Activated T-cell treated with anti-CD3 and anti-CD28 coated beads, Interleukin-2, amount 50 U/mL, for 24 hours (primary cell): ENCODE measurements at regions not wholly inside any gene's neighbourhood (a gene's known extent, or its start where the extent isn't known, plus 50 kb on each side); places are given as distances from the start of the nearest gene placed in this dataset.
"Not testable (repeated sequence)": the region's sequence is repeated elsewhere in the genome, so short reads cannot be mapped to it uniquely, and the experiment has no call there.

Source experiments
- DNase-seq: peaks from one replicate; pipeline ENCODE4 v3.0.0-alpha.2; 2020
- H3K27ac Mint-ChIP-seq: 2 replicates; pipeline ENCODE4 v1.8.0; 2020; ENCODE audit warnings: mild to moderate bottlenecking, mixed read lengths
- H3K27me3 Mint-ChIP-seq: 2 replicates; pipeline ENCODE4 v1.8.0; 2020; ENCODE audit warnings: mixed read lengths
- H3K36me3 Mint-ChIP-seq: 2 replicates; pipeline ENCODE4 v1.8.0; 2020; ENCODE audit warnings: low read depth, mixed read lengths
- H3K4me1 Mint-ChIP-seq: 2 replicates; pipeline ENCODE4 v1.8.0; 2020; ENCODE audit warnings: low read depth, mixed read lengths
- H3K4me3 Mint-ChIP-seq: 2 replicates; pipeline ENCODE4 v1.8.0; 2020; ENCODE audit warnings: mild to moderate bottlenecking, moderate library complexity, mixed read lengths
- H3K9me3 Mint-ChIP-seq: 2 replicates; pipeline ENCODE4 v1.8.0; 2020; ENCODE audit warnings: mixed read lengths

DNA sequence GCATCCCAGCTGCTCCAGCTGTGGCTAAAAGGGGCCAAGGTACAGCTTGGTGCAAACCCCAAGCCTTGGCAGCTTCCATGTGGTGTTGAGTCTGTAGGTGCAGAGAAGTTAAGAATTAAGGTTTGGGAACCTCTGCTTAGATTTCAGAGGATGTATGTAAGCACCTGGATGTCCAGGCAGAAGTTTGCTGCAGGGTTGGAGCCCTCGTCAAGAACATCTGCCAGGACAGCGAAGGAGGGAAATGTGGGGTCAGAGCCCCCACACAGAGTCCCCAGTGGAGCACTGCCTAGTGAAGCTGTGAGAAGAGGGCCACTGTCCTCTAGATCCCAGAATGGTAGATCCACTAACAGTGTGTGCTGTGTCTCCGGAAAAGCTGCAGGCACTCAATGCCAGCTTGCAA, 236.2 kb upstream of the ADRA1B start:
- peaks cover 19% of the 10 kb centered on the region for H3K4me1 Mint-ChIP-seq
- peaks cover 7% of the 10 kb centered on the region for H3K27me3 Mint-ChIP-seq
- H3K36me3 Mint-ChIP-seq: peaks cover 9% of the 10 kb centered on the region
- H3K4me3 Mint-ChIP-seq: no peak overlapping the region
- peaks cover 34% of the 10 kb centered on the region for H3K9me3 Mint-ChIP-seq
- no peak overlapping the region for H3K27ac Mint-ChIP-seq
- no peak for DNase-seq

DNA sequence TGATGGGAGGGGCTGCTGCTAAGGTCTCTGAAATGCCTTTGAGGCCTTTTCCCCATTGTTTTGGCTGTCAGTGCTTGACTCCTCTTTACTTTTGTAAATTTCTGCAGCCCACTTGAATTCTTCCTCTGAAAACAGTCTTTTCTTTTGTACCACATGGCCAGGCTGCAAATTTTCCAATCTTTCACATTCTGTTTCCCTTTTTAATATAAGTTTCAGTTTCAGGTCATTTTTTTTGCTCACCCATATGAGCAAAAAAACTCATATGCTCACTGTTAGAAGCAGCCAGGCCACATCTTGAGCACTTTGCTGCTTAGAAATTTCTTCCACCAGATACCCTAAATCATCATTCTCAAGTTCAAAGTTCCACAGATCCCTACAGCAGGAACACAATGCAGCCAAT, 234.6 kb upstream of the ADRA1B start:
- Mint-ChIP-seq H3K4me1 (peaks cover 19% of the 10 kb centered on the region), H3K9me3 (peaks cover 34% of the 10 kb centered on the region), H3K4me3 (no peak overlapping the region), H3K36me3 (peaks cover 9% of the 10 kb centered on the region), H3K27ac (no peak overlapping the region), H3K27me3 (peaks cover 10% of the 10 kb centered on the region)
- no peak for DNase-seq

DNA sequence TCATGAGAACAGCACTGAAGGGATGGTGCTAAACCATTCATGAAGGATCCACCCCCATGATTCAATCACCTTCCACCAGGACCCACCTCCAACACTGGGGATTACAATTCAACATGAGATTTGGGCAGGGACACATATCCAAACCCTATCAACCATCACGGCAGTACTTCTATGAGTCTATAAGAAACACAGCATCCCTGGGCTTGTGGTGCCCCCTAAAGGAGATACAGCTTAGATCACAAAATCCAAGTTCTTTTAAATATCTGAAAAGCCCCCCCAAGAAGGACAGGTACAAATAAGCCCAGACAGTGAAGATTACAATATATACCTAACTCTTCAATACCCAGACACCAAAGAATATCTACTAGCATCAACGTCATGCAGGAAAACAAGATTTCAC, 233.7 kb upstream of the ADRA1B start:
- peaks cover 18% of the 10 kb centered on the region for H3K27me3 Mint-ChIP-seq
- H3K36me3 Mint-ChIP-seq: peaks cover 9% of the 10 kb centered on the region
- no peak overlapping the region for H3K27ac Mint-ChIP-seq
- DNase-seq: no peak
- H3K4me1 Mint-ChIP-seq: peaks cover 19% of the 10 kb centered on the region
- H3K9me3 Mint-ChIP-seq: peaks cover 34% of the 10 kb centered on the region
- no peak overlapping the region for H3K4me3 Mint-ChIP-seq

DNA sequence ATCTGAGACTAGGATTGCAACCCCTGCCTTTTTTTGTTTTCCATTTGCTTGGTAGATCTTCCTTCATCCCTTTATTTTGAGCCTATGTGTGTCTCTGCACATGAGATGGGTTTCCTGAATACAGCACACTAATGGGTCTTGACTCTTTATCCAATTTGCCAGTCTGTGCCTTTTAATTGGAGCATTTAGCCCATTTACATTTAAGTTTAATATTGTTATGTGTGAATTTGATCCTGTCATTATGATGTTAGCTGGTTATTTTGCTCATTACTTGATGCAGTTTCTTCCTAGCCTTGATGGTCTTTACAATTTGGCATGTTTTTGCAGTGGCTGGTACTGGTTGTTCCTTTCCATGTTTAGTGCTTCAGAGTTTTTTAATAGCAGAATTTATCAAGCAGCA, 228.4 kb upstream of the ADRA1B start:
- not testable (repeated sequence) for H3K36me3 Mint-ChIP-seq, H3K9me3 Mint-ChIP-seq, DNase-seq, H3K4me3 Mint-ChIP-seq, H3K4me1 Mint-ChIP-seq, H3K27ac Mint-ChIP-seq
- peaks cover 41% of the 10 kb centered on the region for H3K27me3 Mint-ChIP-seq

DNA sequence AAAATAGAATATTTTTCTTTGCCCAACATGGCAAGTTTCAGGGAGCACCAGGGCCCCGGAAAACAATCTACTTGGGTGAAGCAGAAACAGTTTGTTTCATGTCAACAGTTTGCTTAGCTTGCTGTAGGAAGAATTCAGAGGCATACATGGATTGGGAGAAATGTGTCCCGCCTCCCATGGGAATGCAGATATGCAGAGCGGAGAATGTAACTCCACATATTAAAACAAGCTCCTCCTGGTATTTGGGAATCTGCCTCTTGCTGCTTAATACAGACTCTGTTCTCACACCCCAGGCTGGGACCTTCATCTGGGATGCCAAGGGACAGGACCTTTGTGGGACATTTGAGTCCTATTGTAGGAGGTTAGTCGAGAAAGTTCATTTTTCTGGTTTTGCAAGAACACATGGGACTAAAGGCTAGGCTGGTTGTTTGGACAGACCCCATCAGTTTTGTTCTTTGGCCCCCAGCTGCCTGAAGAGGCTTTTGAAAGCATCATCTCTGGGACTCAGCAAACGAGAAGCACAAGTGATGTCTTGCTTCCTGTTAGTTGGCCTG, 220.5 kb upstream of the ADRA1B start:
- no peaks in the 10 kb centered on the region for H3K4me1 Mint-ChIP-seq
- H3K9me3 Mint-ChIP-seq: peaks cover 3% of the 10 kb centered on the region
- DNase-seq: no peak
- H3K4me3 Mint-ChIP-seq: no peak overlapping the region
- H3K27ac Mint-ChIP-seq: no peak overlapping the region
- no peaks in the 10 kb centered on the region for H3K36me3 Mint-ChIP-seq
- peaks cover 6% of the 10 kb centered on the region for H3K27me3 Mint-ChIP-seq

DNA sequence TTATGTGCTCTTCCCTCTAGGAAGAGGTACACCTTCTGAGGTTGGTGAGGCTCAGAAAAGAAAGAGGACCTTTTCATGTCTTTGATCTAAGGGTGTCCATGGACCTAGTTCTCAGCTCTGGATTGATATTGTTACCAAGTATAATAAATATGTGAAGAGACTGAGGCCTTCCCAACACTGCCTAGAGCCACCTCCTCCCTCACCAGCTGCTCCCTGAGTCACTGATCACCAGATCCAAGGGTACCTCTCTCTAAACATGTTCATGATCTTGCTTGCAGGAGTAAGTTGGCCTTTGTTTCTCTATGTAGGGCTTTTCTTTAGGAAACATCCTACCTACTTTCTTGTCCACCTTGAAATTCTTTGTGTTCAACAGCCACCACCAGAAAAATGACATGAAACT, 218.8 kb upstream of the ADRA1B start:
- no peak for DNase-seq
- Mint-ChIP-seq H3K36me3 (no peaks in the 10 kb centered on the region), H3K4me1 (no peaks in the 10 kb centered on the region), H3K9me3 (peaks cover 2% of the 10 kb centered on the region), H3K27ac (no peak overlapping the region), H3K4me3 (no peak overlapping the region), H3K27me3 (peaks cover 9% of the 10 kb centered on the region)

DNA sequence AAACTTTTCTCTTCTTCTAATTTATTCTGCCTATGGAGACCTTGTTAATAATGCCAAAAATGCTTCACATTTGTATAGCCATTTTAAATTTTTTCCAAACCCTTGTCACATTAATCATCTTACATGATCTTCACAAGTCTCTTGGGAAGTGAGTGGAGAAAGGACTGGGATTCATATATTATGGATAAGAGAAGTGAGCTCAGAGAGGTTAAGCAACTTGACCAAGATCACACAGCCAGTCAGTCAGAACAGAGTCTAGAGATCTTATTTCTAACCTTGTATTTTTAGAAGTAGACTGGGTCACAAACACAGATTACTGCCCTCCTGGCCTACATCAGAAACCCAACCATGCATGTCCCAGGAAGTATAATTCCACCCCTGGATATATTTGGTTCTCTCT, 218.0 kb upstream of the ADRA1B start:
- Mint-ChIP-seq H3K4me1 (no peaks in the 10 kb centered on the region), H3K27ac (no peak overlapping the region), H3K4me3 (no peak overlapping the region), H3K36me3 (no peaks in the 10 kb centered on the region), H3K9me3 (no peaks in the 10 kb centered on the region), H3K27me3 (peaks cover 14% of the 10 kb centered on the region)
- no peak for DNase-seq

DNA sequence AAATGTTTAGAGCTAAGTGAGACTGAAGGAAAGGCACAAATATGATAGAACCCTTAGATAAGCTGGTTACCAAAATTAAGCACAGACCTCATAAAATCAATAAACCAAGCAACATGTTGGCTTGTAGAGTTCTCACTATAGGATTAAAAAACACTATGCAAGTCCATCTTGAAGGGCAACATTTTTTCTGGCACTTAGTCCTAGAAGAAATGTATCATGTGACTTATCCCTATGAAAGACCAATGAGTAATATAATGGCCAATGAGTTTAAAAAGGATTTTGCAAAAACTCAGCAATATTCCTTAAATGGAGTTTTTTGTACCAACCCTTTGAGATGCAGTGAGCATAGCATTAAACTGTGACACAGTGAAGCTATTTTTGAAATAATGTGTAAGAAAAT, 216.3 kb upstream of the ADRA1B start:
- no peak overlapping the region for H3K4me3 Mint-ChIP-seq
- no peaks in the 10 kb centered on the region for H3K9me3 Mint-ChIP-seq
- H3K27ac Mint-ChIP-seq: no peak overlapping the region
- DNase-seq: no peak
- no peaks in the 10 kb centered on the region for H3K36me3 Mint-ChIP-seq
- H3K4me1 Mint-ChIP-seq: no peaks in the 10 kb centered on the region
- peaks cover 21% of the 10 kb centered on the region for H3K27me3 Mint-ChIP-seq

DNA sequence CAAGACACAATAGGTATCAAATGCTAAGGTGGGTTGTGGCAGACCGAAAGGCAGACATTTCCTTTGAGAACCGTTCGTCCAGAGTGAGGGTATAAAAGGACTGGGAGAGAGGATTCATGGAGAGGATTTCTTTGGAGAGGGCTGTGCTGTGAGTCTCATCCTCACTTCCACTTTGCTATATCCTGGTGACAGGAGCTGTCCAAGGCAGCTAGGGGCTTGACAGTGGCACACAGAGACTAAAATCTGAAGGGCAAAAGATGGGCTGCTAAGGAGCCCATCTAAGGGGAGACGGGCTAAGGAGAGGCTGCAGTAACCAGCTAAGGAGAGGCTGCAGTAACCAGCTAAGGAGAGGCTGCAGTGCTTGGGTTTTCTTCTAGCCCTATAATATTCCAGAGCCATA, 214.0 kb upstream of the ADRA1B start:
- Mint-ChIP-seq H3K4me1 (no peaks in the 10 kb centered on the region), H3K9me3 (peaks cover 3% of the 10 kb centered on the region), H3K27ac (no peak overlapping the region), H3K36me3 (no peaks in the 10 kb centered on the region), H3K4me3 (no peak overlapping the region), H3K27me3 (peaks cover 24% of the 10 kb centered on the region)
- no peak for DNase-seq

DNA sequence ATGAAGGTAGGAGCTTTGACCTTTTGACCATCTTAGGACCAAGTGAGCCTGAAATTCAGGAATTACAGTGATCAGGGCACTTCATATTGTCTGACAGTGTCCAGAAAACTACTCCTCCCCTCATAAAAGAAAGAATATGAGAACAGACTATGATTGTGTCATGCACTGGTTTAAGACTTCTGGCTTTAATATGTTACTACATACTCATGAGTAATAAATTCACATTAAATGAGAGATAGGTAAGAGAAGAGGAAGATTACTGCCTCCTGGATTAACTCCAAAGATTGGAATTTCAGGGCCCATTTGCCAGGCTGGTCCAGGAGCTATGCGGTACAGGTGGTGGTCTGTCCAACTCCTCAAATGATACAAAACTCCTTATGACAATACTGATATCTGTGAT, 213.5 kb upstream of the ADRA1B start:
- peaks cover 7% of the 10 kb centered on the region for H3K9me3 Mint-ChIP-seq
- no peaks in the 10 kb centered on the region for H3K4me1 Mint-ChIP-seq
- no peaks in the 10 kb centered on the region for H3K36me3 Mint-ChIP-seq
- DNase-seq: no peak
- no peak overlapping the region for H3K4me3 Mint-ChIP-seq
- peaks cover 29% of the 10 kb centered on the region for H3K27me3 Mint-ChIP-seq
- no peak overlapping the region for H3K27ac Mint-ChIP-seq

DNA sequence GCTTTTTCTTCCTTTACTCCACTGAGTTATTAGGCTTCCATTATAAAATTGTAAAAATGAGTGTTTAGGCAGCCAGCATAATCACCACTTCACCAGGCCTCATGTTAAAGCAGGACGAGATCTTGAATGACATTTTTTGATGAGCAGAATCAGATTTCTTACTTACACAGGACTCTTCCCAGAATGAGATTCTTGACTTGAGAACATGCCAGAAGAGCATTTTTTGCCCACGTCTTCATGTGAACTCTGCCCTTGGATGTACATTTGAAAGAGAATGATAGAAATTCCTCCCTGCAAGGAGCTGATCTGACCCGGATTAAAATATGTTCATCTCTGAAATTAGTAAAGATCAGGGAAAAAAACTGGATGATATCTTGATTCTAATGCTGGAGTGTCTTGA, 212.1 kb upstream of the ADRA1B start:
- no peak overlapping the region for H3K4me3 Mint-ChIP-seq
- DNase-seq: no peak
- H3K27ac Mint-ChIP-seq: no peak overlapping the region
- peaks cover 26% of the 10 kb centered on the region for H3K27me3 Mint-ChIP-seq
- H3K36me3 Mint-ChIP-seq: no peaks in the 10 kb centered on the region
- H3K9me3 Mint-ChIP-seq: peaks cover 7% of the 10 kb centered on the region
- H3K4me1 Mint-ChIP-seq: no peaks in the 10 kb centered on the region

DNA sequence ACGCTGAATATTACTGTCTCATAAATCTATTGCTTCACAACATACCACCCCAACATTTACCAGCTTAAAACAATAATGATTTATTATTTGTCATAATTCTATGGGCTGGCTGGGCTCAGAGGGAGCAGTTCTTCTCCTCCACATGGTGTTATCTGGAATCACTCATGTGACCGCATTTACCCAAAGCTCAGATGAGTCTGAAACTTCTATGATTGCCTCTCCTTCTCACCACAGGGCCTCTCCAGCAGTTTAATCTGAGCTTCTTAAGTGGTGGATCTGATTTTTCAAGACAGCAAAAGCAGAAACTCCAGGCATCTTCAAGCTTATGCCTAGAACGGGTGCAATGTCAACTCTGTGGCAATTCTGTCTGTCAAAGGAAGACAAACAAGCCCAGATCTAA, 210.3 kb upstream of the ADRA1B start:
- no peaks in the 10 kb centered on the region for H3K4me1 Mint-ChIP-seq
- H3K9me3 Mint-ChIP-seq: peaks cover 7% of the 10 kb centered on the region
- no peak for DNase-seq
- no peaks in the 10 kb centered on the region for H3K36me3 Mint-ChIP-seq
- peaks cover 26% of the 10 kb centered on the region for H3K27me3 Mint-ChIP-seq
- H3K27ac Mint-ChIP-seq: no peak overlapping the region
- no peak overlapping the region for H3K4me3 Mint-ChIP-seq

DNA sequence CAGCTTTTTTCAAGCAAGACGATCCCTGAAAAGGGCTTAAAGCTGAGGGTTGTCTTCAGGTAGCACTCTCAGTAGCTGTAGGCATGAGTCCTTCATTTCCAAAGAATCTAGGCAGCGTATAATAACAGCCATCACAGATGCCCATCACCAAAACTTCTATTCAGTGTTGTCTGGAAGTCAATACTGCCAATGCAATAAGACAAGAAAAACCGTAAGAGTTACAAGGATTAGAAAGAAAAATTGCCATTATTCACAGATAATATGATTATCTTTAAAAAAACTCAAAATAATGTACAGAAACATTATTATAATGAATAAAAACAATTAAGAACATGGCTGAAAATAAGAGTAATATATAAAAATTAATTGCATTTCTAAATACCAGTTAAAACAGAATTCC, 208.2 kb upstream of the ADRA1B start:
- no peak for DNase-seq
- no peaks in the 10 kb centered on the region for H3K4me1 Mint-ChIP-seq
- H3K9me3 Mint-ChIP-seq: peaks cover 7% of the 10 kb centered on the region
- H3K4me3 Mint-ChIP-seq: no peak overlapping the region
- peaks cover 15% of the 10 kb centered on the region for H3K27me3 Mint-ChIP-seq
- no peak overlapping the region for H3K27ac Mint-ChIP-seq
- H3K36me3 Mint-ChIP-seq: no peaks in the 10 kb centered on the region

DNA sequence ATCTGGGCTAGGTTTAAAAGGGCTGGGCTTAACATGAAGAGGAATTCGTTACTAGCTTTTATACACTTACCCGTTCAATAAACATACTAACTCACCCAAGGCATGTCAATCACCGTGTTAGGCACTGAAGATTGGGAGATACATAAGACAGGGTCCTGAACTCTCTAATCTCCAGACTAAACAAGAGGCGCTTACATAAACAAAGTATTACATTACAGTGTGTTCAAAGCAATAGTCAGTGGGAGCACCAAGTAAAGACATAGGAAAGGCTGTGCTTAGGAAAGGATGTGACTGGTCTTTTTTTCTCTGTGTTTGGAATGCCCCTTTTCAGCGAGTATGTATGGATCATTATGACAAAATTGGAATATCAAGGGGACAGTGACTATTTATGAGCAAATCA, 203.6 kb upstream of the ADRA1B start:
- no peak for DNase-seq
- H3K27me3 Mint-ChIP-seq: peaks cover 15% of the 10 kb centered on the region
- no peaks in the 10 kb centered on the region for H3K36me3 Mint-ChIP-seq

DNA sequence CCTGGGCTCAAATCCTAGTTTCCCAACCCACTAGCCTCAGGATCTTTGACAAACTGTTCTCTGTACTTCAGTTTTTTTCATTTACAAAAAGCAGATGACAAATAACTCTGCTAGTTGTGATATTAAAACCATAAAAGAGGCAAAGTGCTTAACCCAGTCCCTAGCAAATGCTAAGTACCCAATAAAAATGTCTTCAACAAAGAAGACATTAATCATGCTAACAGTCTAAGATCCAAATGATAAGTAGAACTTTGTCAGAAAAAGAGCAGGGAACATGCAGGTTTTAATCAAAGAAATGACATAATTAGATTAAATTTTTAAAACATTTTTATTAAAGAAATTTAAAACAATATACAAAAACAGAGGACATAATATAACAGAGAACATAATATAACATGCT, 203.0 kb upstream of the ADRA1B start:
- Mint-ChIP-seq H3K4me3 (no peak overlapping the region), H3K27ac (no peak overlapping the region)

More for the DNA sequence above, 203.6 kb upstream of the ADRA1B start:
- Mint-ChIP-seq H3K27ac (no peak overlapping the region), H3K9me3 (peaks cover under 1% of the 10 kb centered on the region), H3K4me1 (no peaks in the 10 kb centered on the region), H3K4me3 (no peak overlapping the region)

DNA sequence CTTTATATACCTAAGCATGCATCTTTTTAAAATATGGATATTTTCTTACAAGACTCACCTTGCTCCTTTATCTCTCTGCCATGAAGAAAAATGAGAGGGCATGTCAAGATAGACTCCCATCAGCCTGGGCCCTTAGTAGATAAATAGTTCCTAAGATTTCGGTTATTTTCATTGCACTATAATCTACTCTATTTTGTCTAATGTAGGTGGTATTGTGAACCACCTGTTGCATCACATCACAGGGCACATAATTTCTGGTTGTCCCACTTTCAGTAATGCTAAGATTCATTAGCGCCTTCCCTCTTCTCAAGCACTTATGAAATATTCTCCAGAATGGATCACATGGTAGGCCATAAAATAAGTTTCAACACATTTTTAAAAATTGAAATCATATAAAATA, 202.5 kb upstream of the ADRA1B start:
- H3K4me1 Mint-ChIP-seq: no peaks in the 10 kb centered on the region
- H3K27me3 Mint-ChIP-seq: peaks cover 22% of the 10 kb centered on the region
- H3K4me3 Mint-ChIP-seq: no peak overlapping the region
- no peaks in the 10 kb centered on the region for H3K36me3 Mint-ChIP-seq
- no peaks in the 10 kb centered on the region for H3K9me3 Mint-ChIP-seq
- DNase-seq: no peak
- H3K27ac Mint-ChIP-seq: no peak overlapping the region

More for the DNA sequence above, 203.0 kb upstream of the ADRA1B start:
- Mint-ChIP-seq H3K36me3 (no peaks in the 10 kb centered on the region), H3K9me3 (no peaks in the 10 kb centered on the region), H3K4me1 (no peaks in the 10 kb centered on the region), H3K27me3 (peaks cover 19% of the 10 kb centered on the region)
- DNase-seq: no peak
